Chondrocyte (in vitro differentiated cells): ENCODE measurements at regions not wholly inside any gene's neighbourhood (a gene's known extent, or its start where the extent isn't known, plus 50 kb on each side); places are given as distances from the start of the nearest gene placed in this dataset.

ENCODE experiments used
- DNase-seq: peaks from one replicate; pipeline ENCODE4 v3.0.0; 2021; ENCODE audit warnings: mixed read lengths, low spot score
- H3K27ac Mint-ChIP-seq: one replicate; pipeline ENCODE4 v1.8.0; 2021; ENCODE audit warnings: mild to moderate bottlenecking, moderate library complexity, mixed read lengths; ENCODE audit not compliant: unreplicated experiment
- H3K27me3 Mint-ChIP-seq: 2 replicates; pipeline ENCODE4 v1.8.0; 2021; ENCODE audit warnings: low read depth, mixed read lengths
- H3K36me3 Mint-ChIP-seq: 2 replicates; pipeline ENCODE4 v1.8.0; 2021; ENCODE audit warnings: low read depth, mixed read lengths
- H3K4me1 Mint-ChIP-seq: 2 replicates; pipeline ENCODE4 v1.8.0; 2021; ENCODE audit warnings: low read depth, mild to moderate bottlenecking, mixed read lengths
- H3K4me3 Mint-ChIP-seq: one replicate; pipeline ENCODE4 v1.8.0; 2021; ENCODE audit warnings: mild to moderate bottlenecking, moderate library complexity, mixed read lengths; ENCODE audit not compliant: unreplicated experiment
- H3K9me3 Mint-ChIP-seq: 2 replicates; pipeline ENCODE4 v1.8.0; 2021; ENCODE audit warnings: low read depth, mixed read lengths
- CTCF ChIP-seq: fragments of 200-600 bp; sonication (generic); IDR thresholded peaks from 2 replicates; pipeline ENCODE4 v1.5.0; 2021; ENCODE audit warnings: antibody characterized with exemption, mild to moderate bottlenecking, moderate library complexity

GRCh38 chr14:26841326-26841725 lies 243.5 kb upstream of the NOVA1 start:
- Mint-ChIP-seq H3K9me3 (no peaks in the 10 kb centered on the region), H3K27ac (no peak overlapping the region), H3K4me3 (no peak overlapping the region), H3K36me3 (no peaks in the 10 kb centered on the region), H3K4me1 (peaks cover 7% of the 10 kb centered on the region), H3K27me3 (no peaks in the 10 kb centered on the region)
- no peak for TF ChIP-seq CTCF
- no peak for DNase-seq

GRCh38 chr14:26841920-26842741 lies 244.3 kb upstream of the NOVA1 start:
- Mint-ChIP-seq H3K9me3 (no peaks in the 10 kb centered on the region), H3K36me3 (no peaks in the 10 kb centered on the region), H3K4me3 (no peak overlapping the region), H3K27me3 (no peaks in the 10 kb centered on the region), H3K27ac (no peak overlapping the region), H3K4me1 (peaks cover 7% of the 10 kb centered on the region)
- TF ChIP-seq CTCF: no peak
- DNase-seq: no peak

GRCh38 chr14:26845151-26845818 lies 247.5 kb upstream of the NOVA1 start:
- H3K9me3 Mint-ChIP-seq: peaks cover 2% of the 10 kb centered on the region
- H3K27ac Mint-ChIP-seq: no peak overlapping the region
- no peak for TF ChIP-seq CTCF
- H3K27me3 Mint-ChIP-seq: no peaks in the 10 kb centered on the region
- DNase-seq: no peak
- no peaks in the 10 kb centered on the region for H3K36me3 Mint-ChIP-seq
- H3K4me1 Mint-ChIP-seq: peaks cover 7% of the 10 kb centered on the region
- H3K4me3 Mint-ChIP-seq: no peak overlapping the region

- Mint-ChIP-seq H3K27ac (no peak overlapping the region), H3K27me3 (no peaks in the 10 kb centered on the region), H3K4me3 (no peak overlapping the region), H3K4me1 (peaks cover 7% of the 10 kb centered on the region), H3K9me3 (peaks cover 8% of the 10 kb centered on the region), H3K36me3 (no peaks in the 10 kb centered on the region)
- no peak for TF ChIP-seq CTCF
- DNase-seq: no peak
These were observed 248.6 kb upstream of the NOVA1 start for GRCh38 chr14:26846388-26846787.

GRCh38 chr14:26849514-26849913 lies 251.7 kb upstream of the NOVA1 start:
- Mint-ChIP-seq H3K4me3 (no peak overlapping the region), H3K27ac (no peak overlapping the region), H3K4me1 (no peaks in the 10 kb centered on the region), H3K36me3 (no peaks in the 10 kb centered on the region), H3K9me3 (peaks cover 8% of the 10 kb centered on the region), H3K27me3 (no peaks in the 10 kb centered on the region)
- DNase-seq: no peak
- TF ChIP-seq CTCF: no peak
